Right lobe of liver (tissue), 6 donors: ENCODE measurements at regions not wholly inside any gene's neighbourhood (a gene's known extent, or its start where the extent isn't known, plus 50 kb on each side); places are given as distances from the start of the nearest gene placed in this dataset.

Experiments used
- ATAC-seq, 4 donors: fragments of 200-7000 bp; cut with Tn5 transposase; one replicate each; pipeline ENCODE4 v1.9.1; 2020; ENCODE audit warnings: mild to moderate bottlenecking in 4 of 4, moderate library complexity in 4 of 4
- DNase-seq, 3 donors: peaks; one replicate each; pipeline ENCODE4 v3.0.0-alpha.2; 2020
- H3K27ac ChIP-seq, 3 donors: fragments of 200-600 bp; one replicate each; pipeline ENCODE4 v1.8.0; 2022
- H3K27me3 ChIP-seq, 2 donors: fragments of 200-600 bp; one replicate each; pipeline ENCODE4 v1.8.0; 2022
- H3K36me3 ChIP-seq, 4 donors: fragments of 200-600 bp; sonication (generic) in 1 of 4; one replicate each; pipeline versions ENCODE4 v1.5.1 to v1.8.0; 2017 to 2022; ENCODE audit warnings: control low read depth in 1 of 4
- H3K4me1 ChIP-seq, 4 donors: fragments of 200-600 bp; sonication (generic) in 1 of 4; one replicate each; pipeline versions ENCODE4 v1.5.1 to v1.8.0; 2017 to 2022; ENCODE audit warnings: control low read depth in 1 of 4
- H3K4me3 ChIP-seq, 3 donors: fragments of 200-600 bp; one replicate each; pipeline ENCODE4 v1.8.0; 2022
- H3K9me3 ChIP-seq, 4 donors: fragments of 200-600 bp; sonication (generic) in 1 of 4; one replicate each; pipeline versions ENCODE4 v1.5.1 to v1.8.0; 2017 to 2022; ENCODE audit warnings: control low read depth in 1 of 4
- POLR2A ChIP-seq: fragments of 450-650 bp; IDR thresholded peaks from one replicate; pipeline ENCODE4 v1.6.1; 2017; ENCODE audit warnings: antibody characterized with exemption, mild to moderate bottlenecking
- WGBS: methylation state at CpG from one replicate; pipeline ENCODE4 v1.1.6; 2018; ENCODE audit warnings: low coverage, low lambda C conversion rate; ENCODE audit not compliant: insufficient coverage; ENCODE audit errors: missing lambda C conversion rate; 5-methylcytosine and 5-hydroxymethylcytosine counted together
- intact Hi-C, 2 donors: fragments of 100-400 bp; cut with DNase I; formaldehyde crosslinking; loops; one replicate each; pipeline versions ENCODE4 v1.11.2 to v1.14.1; 2022
- TF ChIP-seq, protein P1 (sequence below), 4 donors: fragments of 200-600 bp in 3 of 4; fragments of 450-650 bp in 1 of 4; IDR thresholded peaks; one replicate each; pipeline versions ENCODE4 v1.5.1 to v1.8.0; 2016 to 2022; ENCODE audit warnings: antibody characterized with exemption in 4 of 4, mild to moderate bottlenecking in 2 of 4
- donor health status: DM: no; HTN: yes; CAD: no.
- donor health status: DM: no; HTN: no; CAD: no.
- donor health status: DM: no; HTN: no; CAD: no.
- donor health status: DM: no; HTN: yes; CAD: no.
- donor health status: DM: no; HTN: yes; CAD: no.

- ATAC-seq (peak; percentile 59 to 84 (median 72)), DNase-seq (no peak)
- Histone ChIP-seq H3K4me1 (peaks cover 0 to 24% (median 6%) of the 10 kb centered on the region in 4 donors), H3K27ac (no peak overlapping the region), H3K27me3 (no peaks in the 10 kb centered on the region), H3K4me3 (no peak overlapping the region), H3K36me3 (no peaks in the 10 kb centered on the region), H3K9me3 (no peaks in the 10 kb centered on the region)
- TF ChIP-seq, protein P1, sequence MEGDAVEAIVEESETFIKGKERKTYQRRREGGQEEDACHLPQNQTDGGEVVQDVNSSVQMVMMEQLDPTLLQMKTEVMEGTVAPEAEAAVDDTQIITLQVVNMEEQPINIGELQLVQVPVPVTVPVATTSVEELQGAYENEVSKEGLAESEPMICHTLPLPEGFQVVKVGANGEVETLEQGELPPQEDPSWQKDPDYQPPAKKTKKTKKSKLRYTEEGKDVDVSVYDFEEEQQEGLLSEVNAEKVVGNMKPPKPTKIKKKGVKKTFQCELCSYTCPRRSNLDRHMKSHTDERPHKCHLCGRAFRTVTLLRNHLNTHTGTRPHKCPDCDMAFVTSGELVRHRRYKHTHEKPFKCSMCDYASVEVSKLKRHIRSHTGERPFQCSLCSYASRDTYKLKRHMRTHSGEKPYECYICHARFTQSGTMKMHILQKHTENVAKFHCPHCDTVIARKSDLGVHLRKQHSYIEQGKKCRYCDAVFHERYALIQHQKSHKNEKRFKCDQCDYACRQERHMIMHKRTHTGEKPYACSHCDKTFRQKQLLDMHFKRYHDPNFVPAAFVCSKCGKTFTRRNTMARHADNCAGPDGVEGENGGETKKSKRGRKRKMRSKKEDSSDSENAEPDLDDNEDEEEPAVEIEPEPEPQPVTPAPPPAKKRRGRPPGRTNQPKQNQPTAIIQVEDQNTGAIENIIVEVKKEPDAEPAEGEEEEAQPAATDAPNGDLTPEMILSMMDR (IDR thresholded peaks at IDR 0.05) = no peak
- TF ChIP-seq POLR2A = no peak
- 11% methylated on average over 1 of the region's 1 CpG for whole genome bisulfite sequencing
- intact Hi-C loops = no loop called here
These were observed 101.3 kb downstream of the AQP4 start for GRCh38 chr18:26764177-26764576.

DNA sequence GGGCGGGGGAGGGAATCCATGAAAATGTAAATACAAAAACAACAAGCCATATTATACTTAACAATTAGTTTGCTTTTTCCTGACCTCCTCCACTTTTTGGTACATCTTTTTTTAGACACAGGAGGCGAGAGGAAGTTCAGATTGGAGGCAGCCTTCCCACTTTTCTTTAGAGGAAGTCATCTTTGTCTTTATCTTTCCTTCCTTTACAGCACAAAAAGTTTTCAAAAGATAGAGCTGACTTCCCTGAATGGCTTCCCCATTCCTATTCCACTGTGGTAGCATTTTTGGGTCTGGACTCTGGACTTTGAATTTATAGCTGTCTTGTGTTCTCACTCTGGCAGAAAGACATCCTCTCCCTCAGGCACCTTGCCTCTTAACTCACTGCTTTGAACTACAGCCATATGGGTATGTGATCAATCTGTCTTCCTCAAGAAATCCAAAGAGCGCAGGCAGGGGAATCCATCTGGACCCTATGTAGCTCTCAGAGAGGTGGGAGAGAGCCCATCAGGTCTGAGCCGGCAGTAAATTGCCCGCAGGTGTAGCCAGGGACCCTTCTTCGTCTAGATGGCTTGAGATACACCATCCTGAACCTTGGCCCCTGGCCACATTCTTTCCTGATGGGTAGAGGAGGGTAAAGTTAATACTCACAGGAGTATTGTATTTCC is 101.9 kb downstream of the AQP4 start:
- Histone ChIP-seq H3K9me3 (no peaks in the 10 kb centered on the region), H3K27ac (no peak overlapping the region), H3K4me3 (no peak overlapping the region), H3K4me1 (peaks cover 0 to 24% (median 6%) of the 10 kb centered on the region in 4 donors), H3K36me3 (no peaks in the 10 kb centered on the region), H3K27me3 (no peaks in the 10 kb centered on the region)
- DNase-seq = no peak
- intact Hi-C loops = no loop called here
- peak in 2 of 4 donors; percentile 8 to 15 for ATAC-seq
- WGBS = 51% methylated on average over 4 of the region's 6 CpGs
- TF ChIP-seq POLR2A = no peak
- TF ChIP-seq, protein P1 (IDR thresholded peaks at IDR 0.05) = no peak

DNA sequence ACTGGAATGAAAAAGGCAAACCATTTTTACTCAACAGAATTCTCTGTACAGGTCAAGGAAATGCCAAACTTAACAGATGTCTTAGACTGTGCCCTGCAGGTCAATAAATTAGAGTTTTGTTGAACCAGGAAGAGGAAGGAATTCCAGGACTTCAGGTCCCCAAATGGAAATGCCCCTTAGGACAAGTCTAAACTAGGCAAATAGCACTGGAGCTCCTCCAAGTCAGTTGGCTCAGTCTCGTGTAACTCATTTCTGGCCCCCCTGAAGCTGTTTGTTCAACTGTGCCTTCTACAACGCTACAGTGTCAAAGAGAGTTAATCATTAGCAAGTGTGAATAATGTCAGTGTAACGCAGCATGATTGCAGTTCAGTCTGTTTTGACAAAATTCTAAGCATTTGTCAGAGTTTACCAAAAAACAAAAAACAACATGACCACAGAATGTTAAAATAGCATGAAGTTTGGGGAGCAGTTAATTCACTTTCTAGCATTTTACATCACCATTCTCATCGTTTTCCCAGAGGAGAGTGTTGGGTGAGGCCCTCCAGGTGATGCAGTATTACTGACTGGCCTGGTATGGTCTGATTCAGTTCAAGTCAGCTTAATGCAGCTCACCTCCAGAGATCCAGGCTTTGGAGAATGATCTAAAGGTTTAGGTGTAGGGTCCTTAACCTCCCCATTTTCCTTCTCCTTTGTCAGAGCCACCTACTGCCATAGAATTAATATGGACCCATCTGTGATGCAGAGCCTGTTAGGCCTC is 108.1 kb downstream of the AQP4 start:
- H3K27ac ChIP-seq = peak overlapping the region in 2 of 3 donors; percentile 24 to 28
- intact Hi-C loops = loop anchor here in 1 of 2 donors (10.0 kb wide), 1 partner anchor 103 kb away; no protein-coding TSS in a partner anchor
- H3K36me3 ChIP-seq = no peaks in the 10 kb centered on the region
- no peak overlapping the region for H3K4me3 ChIP-seq
- ATAC-seq (peak; percentile 76 to 84 (median 78)), DNase-seq (peak in 2 of 3 donors; percentile 29 to 83)
- H3K27me3 ChIP-seq = no peaks in the 10 kb centered on the region
- H3K9me3 ChIP-seq = no peaks in the 10 kb centered on the region
- peaks cover 0 to 41% (median 23%) of the 10 kb centered on the region in 4 donors for H3K4me1 ChIP-seq
- WGBS = 15% methylated on average over 4 of the region's 4 CpGs
- TF ChIP-seq POLR2A = no peak
- TF ChIP-seq, protein P1 (IDR thresholded peaks at IDR 0.05) = no peak

DNA sequence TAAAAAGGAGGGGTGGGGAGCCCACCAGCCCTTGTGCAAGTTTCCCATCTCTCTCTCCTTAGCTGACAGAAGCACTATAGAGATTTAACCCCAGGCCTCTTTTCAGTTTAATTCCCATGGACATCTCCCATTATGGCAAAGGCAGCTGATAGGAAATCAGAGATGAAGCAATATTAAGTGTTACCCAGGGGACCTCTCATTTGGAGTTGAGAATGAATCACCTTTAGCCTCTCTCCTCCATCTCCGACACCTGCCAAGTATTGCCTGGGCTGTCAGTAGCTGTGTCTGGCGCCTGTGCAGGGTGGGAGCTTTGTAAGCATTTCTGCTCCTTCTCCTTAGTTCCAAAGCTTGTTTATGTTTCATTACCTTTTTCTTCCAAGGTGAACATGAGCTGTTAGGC is 109.0 kb downstream of the AQP4 start:
- H3K36me3 ChIP-seq = no peaks in the 10 kb centered on the region

More for the DNA sequence above, 109.0 kb downstream of the AQP4 start:
- Histone ChIP-seq H3K4me1 (peaks cover 0 to 49% (median 23%) of the 10 kb centered on the region in 4 donors), H3K27me3 (no peaks in the 10 kb centered on the region), H3K27ac (peak overlapping the region in 1 of 3 donors; percentile 20), H3K9me3 (no peaks in the 10 kb centered on the region), H3K4me3 (no peak overlapping the region)
- TF ChIP-seq POLR2A = no peak
- TF ChIP-seq, protein P1 (IDR thresholded peaks at IDR 0.05) = no peak
- intact Hi-C loops = loop anchor here in 1 of 2 donors (10.0 kb wide), 1 partner anchor 102 kb away; no protein-coding TSS in a partner anchor
- ATAC-seq (peak; percentile 60 to 64 (median 62)), DNase-seq (peak in 2 of 3 donors; percentile 40 to 65)
- WGBS = 28% methylated on average over 2 of the region's 2 CpGs
